Ascending aorta (tissue), 2 donors: ENCODE measurements at regions not wholly inside any gene's neighbourhood (a gene's known extent, or its start where the extent isn't known, plus 50 kb on each side); places are given as distances from the start of the nearest gene placed in this dataset.

Source experiments
- DNase-seq, 2 donors: peaks; one replicate each; pipeline ENCODE4 v3.0.0-alpha.2; 2019; ENCODE audit warnings: low spot score in 2 of 2
- H3K27ac ChIP-seq, 2 donors: fragments of 200-600 bp; sonication (generic); one replicate each; pipeline ENCODE4 v1.5.1; 2016 to 2017; ENCODE audit warnings: mild to moderate bottlenecking in 1 of 2
- H3K27me3 ChIP-seq: fragments of 200-600 bp; sonication (generic); one replicate; pipeline ENCODE4 v1.5.1; 2017
- H3K36me3 ChIP-seq, 2 donors: fragments of 200-600 bp; sonication (generic); one replicate each; pipeline ENCODE4 v1.5.1; 2016
- H3K4me1 ChIP-seq, 2 donors: fragments of 200-600 bp; sonication (generic); one replicate each; pipeline ENCODE4 v1.5.1; 2016 to 2017; ENCODE audit warnings: mild to moderate bottlenecking in 1 of 2
- H3K4me3 ChIP-seq, 2 donors: fragments of 200-600 bp; sonication (generic); one replicate each; pipeline ENCODE4 v1.5.1; 2016 to 2017; ENCODE audit warnings: mild to moderate bottlenecking in 1 of 2
- H3K9me3 ChIP-seq, 2 donors: fragments of 200-600 bp; sonication (generic); one replicate each; pipeline ENCODE4 v1.5.1; 2016
- intact Hi-C: fragments of 100-400 bp; cut with DNase I; formaldehyde crosslinking; loops from one replicate; pipeline ENCODE4 v1.15.1; 2023
- TF ChIP-seq, protein P1 (sequence below), 3 experiments: fragments of 200-600 bp in 2 of 3; fragments of 450-650 bp in 1 of 3; sonication (generic) in 2 of 3; IDR thresholded peaks; one replicate each; pipeline ENCODE4 v1.5.1; 2016 to 2019; ENCODE audit warnings: antibody characterized with exemption in 3 of 3, mild to moderate bottlenecking in 1 of 3, moderate library complexity in 1 of 3

- H3K27me3 ChIP-seq, result no peaks in the 10 kb centered on the region
- TF ChIP-seq, protein P1, sequence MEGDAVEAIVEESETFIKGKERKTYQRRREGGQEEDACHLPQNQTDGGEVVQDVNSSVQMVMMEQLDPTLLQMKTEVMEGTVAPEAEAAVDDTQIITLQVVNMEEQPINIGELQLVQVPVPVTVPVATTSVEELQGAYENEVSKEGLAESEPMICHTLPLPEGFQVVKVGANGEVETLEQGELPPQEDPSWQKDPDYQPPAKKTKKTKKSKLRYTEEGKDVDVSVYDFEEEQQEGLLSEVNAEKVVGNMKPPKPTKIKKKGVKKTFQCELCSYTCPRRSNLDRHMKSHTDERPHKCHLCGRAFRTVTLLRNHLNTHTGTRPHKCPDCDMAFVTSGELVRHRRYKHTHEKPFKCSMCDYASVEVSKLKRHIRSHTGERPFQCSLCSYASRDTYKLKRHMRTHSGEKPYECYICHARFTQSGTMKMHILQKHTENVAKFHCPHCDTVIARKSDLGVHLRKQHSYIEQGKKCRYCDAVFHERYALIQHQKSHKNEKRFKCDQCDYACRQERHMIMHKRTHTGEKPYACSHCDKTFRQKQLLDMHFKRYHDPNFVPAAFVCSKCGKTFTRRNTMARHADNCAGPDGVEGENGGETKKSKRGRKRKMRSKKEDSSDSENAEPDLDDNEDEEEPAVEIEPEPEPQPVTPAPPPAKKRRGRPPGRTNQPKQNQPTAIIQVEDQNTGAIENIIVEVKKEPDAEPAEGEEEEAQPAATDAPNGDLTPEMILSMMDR (IDR thresholded peaks at IDR 0.05), result no peak
- H3K27ac ChIP-seq, result no peak overlapping the region
- no peaks in the 10 kb centered on the region for H3K36me3 ChIP-seq
- H3K4me3 ChIP-seq, result no peak overlapping the region
- DNase-seq, result no peak
- no peaks in the 10 kb centered on the region for H3K9me3 ChIP-seq
- intact Hi-C loops, result no loop called here
- H3K4me1 ChIP-seq, result no peaks in the 10 kb centered on the region
These were observed 77.3 kb downstream of the EMX2 start for GRCh38 chr10:117619707-117620405.

DNA sequence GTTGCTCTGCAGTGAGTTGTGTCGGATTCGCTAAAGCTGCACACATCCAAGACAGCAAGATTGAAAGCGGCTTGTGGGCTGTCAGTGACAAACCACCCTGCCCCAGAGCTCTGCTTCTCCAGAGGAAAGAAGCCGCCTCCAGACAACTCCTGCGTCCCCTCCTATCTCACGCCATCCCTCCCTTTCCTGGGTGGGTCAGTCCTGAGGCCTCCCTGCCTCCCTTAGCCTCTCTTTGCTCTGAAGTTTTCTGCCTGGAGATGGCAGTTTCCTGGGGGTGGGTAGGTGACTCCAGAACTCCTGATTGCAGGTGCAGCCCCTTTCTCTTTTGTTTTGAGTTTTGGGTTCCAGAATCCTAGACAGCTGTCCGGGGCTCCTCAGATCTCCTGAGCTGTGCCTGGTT lies 78.7 kb downstream of the EMX2 start:
- intact Hi-C loops, result no loop called here
- H3K36me3 ChIP-seq, result no peaks in the 10 kb centered on the region
- no peak overlapping the region for H3K27ac ChIP-seq
- H3K27me3 ChIP-seq, result no peaks in the 10 kb centered on the region
- TF ChIP-seq, protein P1 (IDR thresholded peaks at IDR 0.05), result no peak
- no peaks in the 10 kb centered on the region for H3K9me3 ChIP-seq
- no peaks in the 10 kb centered on the region for H3K4me1 ChIP-seq
- no peak overlapping the region for H3K4me3 ChIP-seq
- DNase-seq, result no peak

DNA sequence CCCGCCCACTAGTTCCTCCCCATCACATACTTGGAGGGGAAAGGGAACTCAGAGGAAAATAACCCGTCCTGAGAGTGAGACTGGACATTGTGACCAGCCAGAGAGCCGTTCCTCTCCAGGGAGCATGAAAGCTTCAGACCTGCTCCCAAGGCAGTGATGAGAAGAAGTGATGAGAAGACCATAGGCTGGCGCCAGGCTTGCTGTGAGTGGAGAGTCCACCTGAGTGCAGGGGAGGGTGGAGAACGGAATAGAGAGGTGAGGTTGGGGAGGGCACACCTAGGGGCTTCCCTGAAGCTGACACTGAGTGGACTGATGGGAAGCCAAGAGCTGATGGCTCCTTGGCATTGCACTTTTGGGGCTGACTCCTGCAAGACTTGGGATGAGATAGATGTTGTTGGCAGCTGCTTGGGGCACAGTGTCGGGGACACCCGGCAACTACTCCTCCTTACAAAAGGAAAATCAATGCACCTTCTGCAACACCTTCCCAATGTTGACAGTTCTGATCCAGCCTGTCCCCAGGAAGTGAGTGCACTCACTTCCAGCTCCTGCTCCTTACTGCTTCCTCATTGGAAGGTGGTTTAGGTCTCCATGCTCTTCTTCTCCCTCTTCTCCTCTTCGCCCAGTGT lies 79.4 kb downstream of the EMX2 start:
- intact Hi-C loops, result no loop called here
- H3K9me3 ChIP-seq, result no peaks in the 10 kb centered on the region
- no peak for DNase-seq
- H3K36me3 ChIP-seq, result no peaks in the 10 kb centered on the region
- no peaks in the 10 kb centered on the region for H3K27me3 ChIP-seq
- H3K4me3 ChIP-seq, result no peak overlapping the region
- H3K27ac ChIP-seq, result no peak overlapping the region
- no peaks in the 10 kb centered on the region for H3K4me1 ChIP-seq
- TF ChIP-seq, protein P1 (IDR thresholded peaks at IDR 0.05), result no peak

DNA sequence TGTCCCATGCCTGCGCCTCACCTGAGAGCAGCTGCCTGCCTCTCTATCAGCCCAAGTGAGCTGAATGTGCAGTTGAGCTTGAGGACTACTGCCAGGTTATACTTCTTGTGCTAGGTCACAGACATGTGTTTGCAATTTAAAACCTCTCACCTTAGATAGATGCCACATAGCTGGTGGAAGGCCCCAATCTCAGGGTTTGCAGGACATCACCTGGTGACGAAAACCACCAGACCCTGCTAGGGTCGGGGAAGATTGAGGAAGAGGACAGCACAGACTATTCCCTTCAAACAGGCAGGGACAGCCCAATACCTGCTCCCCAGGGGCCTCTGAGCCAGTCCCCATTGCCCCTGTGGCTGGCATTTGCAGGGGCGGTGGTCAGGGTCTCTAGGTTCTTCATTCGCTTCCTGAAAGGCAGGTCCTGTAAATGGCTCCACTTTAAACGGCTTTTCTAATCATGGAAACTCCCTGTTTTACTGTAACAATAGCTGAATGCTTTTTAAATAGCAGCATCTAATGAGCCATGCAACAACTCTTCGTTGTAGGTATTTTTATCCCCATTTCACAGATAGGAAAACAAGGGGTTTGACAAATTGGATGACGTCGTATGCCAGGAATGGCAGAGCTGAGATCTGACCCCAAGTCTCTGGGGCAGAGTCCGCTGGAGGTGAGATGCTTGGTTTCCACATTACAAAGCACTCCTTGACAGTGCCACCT lies 80.1 kb downstream of the EMX2 start:
- H3K4me1 ChIP-seq, result no peaks in the 10 kb centered on the region
- no peaks in the 10 kb centered on the region for H3K9me3 ChIP-seq
- TF ChIP-seq, protein P1 (IDR thresholded peaks at IDR 0.05), result no peak
- H3K27me3 ChIP-seq, result no peaks in the 10 kb centered on the region
- intact Hi-C loops, result no loop called here
- no peak overlapping the region for H3K4me3 ChIP-seq
- DNase-seq, result no peak
- no peaks in the 10 kb centered on the region for H3K36me3 ChIP-seq
- H3K27ac ChIP-seq, result no peak overlapping the region

GRCh38 chr10:117626228-117626627 lies 83.7 kb downstream of the EMX2 start:
- no peak overlapping the region for H3K4me3 ChIP-seq
- H3K27ac ChIP-seq, result no peak overlapping the region
- H3K36me3 ChIP-seq, result no peaks in the 10 kb centered on the region
- TF ChIP-seq, protein P1 (IDR thresholded peaks at IDR 0.05), result no peak
- no peaks in the 10 kb centered on the region for H3K27me3 ChIP-seq
- no peaks in the 10 kb centered on the region for H3K4me1 ChIP-seq
- intact Hi-C loops, result no loop called here
- no peaks in the 10 kb centered on the region for H3K9me3 ChIP-seq
- no peak for DNase-seq
